ENCODE measurements at regions not wholly inside any gene's neighbourhood (a gene's known extent, or its start where the extent isn't known, plus 50 kb on each side); places are given as distances from the start of the nearest gene placed in this dataset.

DNA sequence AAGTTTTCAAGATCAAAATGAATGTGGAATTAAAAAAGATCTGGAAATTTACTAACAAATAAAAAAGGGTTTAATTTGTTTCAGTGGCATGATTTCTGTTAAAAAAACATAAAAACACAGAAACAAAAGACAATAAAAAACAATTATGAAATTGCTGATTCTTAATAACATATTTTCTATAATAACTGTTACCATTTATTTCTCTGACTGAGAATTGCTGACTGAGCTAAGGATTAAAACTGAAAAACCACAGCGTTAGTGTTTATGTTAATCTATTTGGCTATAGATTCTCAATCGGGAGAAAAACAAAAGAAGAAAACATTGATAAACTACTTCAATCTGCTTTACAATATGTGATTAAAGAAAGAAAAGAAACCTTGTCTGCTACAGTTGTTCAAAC is 678.6 kb upstream of the ZEB2 start:
- Histone ChIP-seq H3K9me3 (ENCODE audit: low read length) (no peaks in the 10 kb centered on the region), H3K4me2 (ENCODE audit: low read length) (no peak overlapping the region), H3F3A (ENCODE audit: low read length, unreplicated experiment) (no peaks in the 10 kb centered on the region), H4K20me1 (ENCODE audit: low read length) (no peaks in the 10 kb centered on the region), H3K36me3 (ENCODE audit: low read depth, low read length) (no peaks in the 10 kb centered on the region), H3K4me1 (ENCODE audit: insufficient read depth, low read length) (no peaks in the 10 kb centered on the region), H3K27me3 (ENCODE audit: low read length) (no peaks in the 10 kb centered on the region), H3K27ac (ENCODE audit: low read length) (no peak overlapping the region), H3K79me2 (ENCODE audit: low read length) (no peaks in the 10 kb centered on the region), H3K4me3 (ENCODE audit: low read length) (no peak overlapping the region), H3K9me2 (replicated peaks; ENCODE audit: low read length) (no peaks in the 10 kb centered on the region), H3K9ac (ENCODE audit: low read length) (no peak overlapping the region), H2AFZ (ENCODE audit: low read length) (no peak overlapping the region)
- ChIA-PET CTCF (no interaction called here), POLR2A (ENCODE audit: unreplicated experiment) (no interaction called here)
- TF ChIP-seq, protein P1, sequence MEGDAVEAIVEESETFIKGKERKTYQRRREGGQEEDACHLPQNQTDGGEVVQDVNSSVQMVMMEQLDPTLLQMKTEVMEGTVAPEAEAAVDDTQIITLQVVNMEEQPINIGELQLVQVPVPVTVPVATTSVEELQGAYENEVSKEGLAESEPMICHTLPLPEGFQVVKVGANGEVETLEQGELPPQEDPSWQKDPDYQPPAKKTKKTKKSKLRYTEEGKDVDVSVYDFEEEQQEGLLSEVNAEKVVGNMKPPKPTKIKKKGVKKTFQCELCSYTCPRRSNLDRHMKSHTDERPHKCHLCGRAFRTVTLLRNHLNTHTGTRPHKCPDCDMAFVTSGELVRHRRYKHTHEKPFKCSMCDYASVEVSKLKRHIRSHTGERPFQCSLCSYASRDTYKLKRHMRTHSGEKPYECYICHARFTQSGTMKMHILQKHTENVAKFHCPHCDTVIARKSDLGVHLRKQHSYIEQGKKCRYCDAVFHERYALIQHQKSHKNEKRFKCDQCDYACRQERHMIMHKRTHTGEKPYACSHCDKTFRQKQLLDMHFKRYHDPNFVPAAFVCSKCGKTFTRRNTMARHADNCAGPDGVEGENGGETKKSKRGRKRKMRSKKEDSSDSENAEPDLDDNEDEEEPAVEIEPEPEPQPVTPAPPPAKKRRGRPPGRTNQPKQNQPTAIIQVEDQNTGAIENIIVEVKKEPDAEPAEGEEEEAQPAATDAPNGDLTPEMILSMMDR (conservative IDR thresholded peaks at IDR 0.05; ENCODE audit: low read depth, low read length), result no peak
- TF ChIP-seq EZH2 (IDR thresholded peaks at IDR 0.05; ENCODE audit: low read length, unreplicated experiment) (no peak), EZH2phosphoT487 (IDR thresholded peaks at IDR 0.05; ENCODE audit: borderline replicate concordance, low read length) (no peak)
- BruUV-seq (replicated peaks), result no TSS peak
- ATAC-seq (no peak), DNase-seq (no peak)
- intact Hi-C loops (cut with micrococcal nuclease), result no loop called here

DNA sequence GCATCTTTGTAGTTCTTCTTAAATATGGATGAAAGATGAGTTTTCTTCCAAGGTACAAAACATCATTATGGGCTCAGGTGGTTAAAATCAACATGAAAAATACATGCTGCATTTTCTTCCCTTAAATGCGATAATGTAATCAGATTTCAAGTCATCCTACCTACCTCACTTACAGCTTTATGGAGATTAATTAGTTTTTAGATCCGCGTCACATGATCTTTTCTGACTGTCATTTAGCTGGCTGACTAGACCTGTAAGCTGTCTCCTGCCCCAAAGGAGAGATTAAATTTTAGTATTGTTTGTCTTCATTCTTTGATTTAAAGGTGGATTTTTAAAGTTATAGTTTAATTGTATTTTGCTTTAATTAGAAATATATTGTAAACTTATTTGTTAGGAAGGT is 678.0 kb upstream of the ZEB2 start:
- no peaks in the 10 kb centered on the region for H3K9me2 ChIP-seq (replicated peaks; ENCODE audit: low read length)
- H3F3A ChIP-seq (ENCODE audit: low read length, unreplicated experiment), result no peaks in the 10 kb centered on the region
- H3K4me1 ChIP-seq (ENCODE audit: insufficient read depth, low read length), result no peaks in the 10 kb centered on the region
- H4K20me1 ChIP-seq (ENCODE audit: low read length), result no peaks in the 10 kb centered on the region
- H2AFZ ChIP-seq (ENCODE audit: low read length), result no peak overlapping the region
- no peaks in the 10 kb centered on the region for H3K27me3 ChIP-seq (ENCODE audit: low read length)
- no peak overlapping the region for H3K4me2 ChIP-seq (ENCODE audit: low read length)
- intact Hi-C loops (cut with micrococcal nuclease), result no loop called here
- H3K79me2 ChIP-seq (ENCODE audit: low read length), result no peaks in the 10 kb centered on the region
- H3K27ac ChIP-seq (ENCODE audit: low read length), result no peak overlapping the region
- ChIA-PET POLR2A (ENCODE audit: unreplicated experiment) (no interaction called here), CTCF (interaction anchor here (0.7 kb wide), 1 partner anchor 8 kb away, joined by 8 read pairs; no protein-coding TSS in a partner anchor)
- TF ChIP-seq EZH2 (IDR thresholded peaks at IDR 0.05; ENCODE audit: low read length, unreplicated experiment) (no peak), EZH2phosphoT487 (IDR thresholded peaks at IDR 0.05; ENCODE audit: borderline replicate concordance, low read length) (no peak)
- TF ChIP-seq, protein P1 (conservative IDR thresholded peaks at IDR 0.05; ENCODE audit: low read depth, low read length), result no peak
- no peak overlapping the region for H3K9ac ChIP-seq (ENCODE audit: low read length)
- H3K4me3 ChIP-seq (ENCODE audit: low read length), result no peak overlapping the region
- no peaks in the 10 kb centered on the region for H3K36me3 ChIP-seq (ENCODE audit: low read depth, low read length)
- no peaks in the 10 kb centered on the region for H3K9me3 ChIP-seq (ENCODE audit: low read length)
- ATAC-seq (no peak), DNase-seq (no peak)
- BruUV-seq (replicated peaks), result no TSS peak

DNA sequence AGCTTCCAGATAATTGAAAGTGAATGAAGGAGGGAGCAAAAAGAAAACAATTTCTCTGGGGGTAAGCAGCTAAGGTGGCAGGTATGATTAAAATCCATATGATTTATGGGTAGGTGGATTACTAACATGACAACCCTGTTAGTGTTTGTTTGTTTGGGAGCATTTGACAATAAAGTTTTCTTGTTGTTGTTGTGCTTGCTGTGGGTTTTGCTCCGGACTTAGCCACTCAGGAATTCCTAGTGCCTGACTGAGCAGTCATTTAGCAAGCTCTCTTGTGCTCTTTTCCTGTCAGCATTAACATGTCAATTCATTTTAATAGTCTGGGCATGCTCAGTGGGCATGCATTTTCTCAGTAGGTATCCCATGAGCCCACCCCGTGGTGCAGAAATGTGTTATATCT is 674.8 kb upstream of the ZEB2 start:
- Histone ChIP-seq H3K36me3 (ENCODE audit: low read depth, low read length) (no peaks in the 10 kb centered on the region), H3K9me2 (replicated peaks; ENCODE audit: low read length) (no peaks in the 10 kb centered on the region), H3K9ac (ENCODE audit: low read length) (no peak overlapping the region), H3K79me2 (ENCODE audit: low read length) (no peaks in the 10 kb centered on the region), H2AFZ (ENCODE audit: low read length) (no peak overlapping the region), H3K4me3 (ENCODE audit: low read length) (no peak overlapping the region), H3K27ac (ENCODE audit: low read length) (no peak overlapping the region), H3F3A (ENCODE audit: low read length, unreplicated experiment) (no peaks in the 10 kb centered on the region), H3K9me3 (ENCODE audit: low read length) (no peaks in the 10 kb centered on the region), H3K4me1 (ENCODE audit: insufficient read depth, low read length) (peaks cover 7% of the 10 kb centered on the region; the same call in 1 of the 2 replicates), H3K27me3 (ENCODE audit: low read length) (no peaks in the 10 kb centered on the region), H4K20me1 (ENCODE audit: low read length) (no peaks in the 10 kb centered on the region), H3K4me2 (ENCODE audit: low read length) (no peak overlapping the region)
- TF ChIP-seq EZH2phosphoT487 (IDR thresholded peaks at IDR 0.05; ENCODE audit: borderline replicate concordance, low read length), result no peak
- no peak for TF ChIP-seq EZH2 (IDR thresholded peaks at IDR 0.05; ENCODE audit: low read length, unreplicated experiment)
- TF ChIP-seq, protein P1 (conservative IDR thresholded peaks at IDR 0.05; ENCODE audit: low read depth, low read length), result no peak
- CTCF ChIA-PET, result no interaction called here
- no TSS peak for BruUV-seq (replicated peaks)
- POLR2A ChIA-PET (ENCODE audit: unreplicated experiment), result no interaction called here
- intact Hi-C loops (cut with micrococcal nuclease), result no loop called here
- DNase-seq, result no peak
- no peak for ATAC-seq

Data from PC-3 (cell line).